Endothelial cell of umbilical vein (primary cell): ENCODE measurements at regions not wholly inside any gene's neighbourhood (a gene's known extent, or its start where the extent isn't known, plus 50 kb on each side); places are given as distances from the start of the nearest gene placed in this dataset.

ENCODE experiments used
- BruUV-seq: library from RNA; stranded (reverse); fragments of 400-500 nt; replicated peaks from 2 replicates; lab custom pipeline; 2021; lab: Mats Ljungman, UMichigan
- CTCF ChIA-PET: fragments of 300-600, 350-600 bp; sonication (Branson Sonifier 250); formaldehyde crosslinking; loops from one replicate; lab custom pipeline; 2021; ENCODE audit warnings: antibody characterized with exemption, inconsistent platforms; lab: Charles Lee
- POLR2A ChIA-PET: fragments of 300-600, 350-600 bp; sonication (Branson Sonifier 250); formaldehyde crosslinking; loops from one replicate; lab custom pipeline; 2021; ENCODE audit warnings: antibody characterized with exemption, inconsistent platforms; lab: Charles Lee
- DNase-seq: peaks from one replicate; pipeline ENCODE4 v3.0.0-alpha.2; 2011; ENCODE audit warnings: low read depth, low spot score
- FAIRE-seq: peaks from 2 replicates; lab custom pipeline; 2011; peaks lifted over from hg19 to GRCh38; lab: Jason Lieb, UNC
- H2AFZ ChIP-seq: 2 replicates; pipeline ENCODE4 v1.6.0; 2012; ENCODE audit warnings: low read depth, low read length, control low read depth, inconsistent platforms
- H3K27ac ChIP-seq: 2 replicates; pipeline ENCODE4 v1.5.1; 2011; ENCODE audit warnings: low read depth, mild to moderate bottlenecking, control low read depth, low read length, moderate library complexity; ENCODE audit not compliant: insufficient read depth
- H3K27me3 ChIP-seq, 2 experiments: 2 replicates each; pipeline versions ENCODE4 v1.6.0 to v1.6.1; 2011; ENCODE audit warnings: low read length in 2 of 2, mixed read lengths in 1 of 2; ENCODE audit not compliant: control insufficient read depth in 2 of 2, insufficient read depth in 2 of 2
- H3K36me3 ChIP-seq, 2 experiments: 2 replicates in 1 of 2; 3 replicates in 1 of 2; pipeline ENCODE4 v1.5.1; 2011; ENCODE audit warnings: low read length in 2 of 2, mild to moderate bottlenecking in 1 of 2, moderate library complexity in 1 of 2; ENCODE audit not compliant: control insufficient read depth in 2 of 2, insufficient read depth in 2 of 2; ENCODE audit errors: extremely low read depth in 1 of 2
- H3K4me1 ChIP-seq: 3 replicates; pipeline ENCODE4 v1.5.1; 2011; ENCODE audit warnings: mild to moderate bottlenecking, low read length; ENCODE audit not compliant: control insufficient read depth, insufficient read depth; ENCODE audit errors: extremely low read depth
- H3K4me2 ChIP-seq: 2 replicates; pipeline ENCODE4 v1.6.1; 2011; ENCODE audit warnings: low read length, control low read depth, mixed read lengths; ENCODE audit not compliant: insufficient read depth
- H3K4me3 ChIP-seq, 3 experiments: fragments of 200-600 bp in 1 of 3; sonication (generic), shearing (Covaris generic) in 1 of 3; replicated peaks in 1 of 3; 2 replicates each; pipeline ENCODE4 v1.5.1; 2011 to 2016; ENCODE audit warnings: control low read depth in 3 of 3, low read length in 3 of 3, mild to moderate bottlenecking in 2 of 3, inconsistent platforms in 1 of 3, low read depth in 1 of 3, moderate library complexity in 1 of 3; ENCODE audit not compliant: insufficient read depth in 1 of 3
- H3K79me2 ChIP-seq: 2 replicates; pipeline ENCODE4 v1.6.0; 2012; ENCODE audit warnings: low read length, inconsistent platforms; ENCODE audit not compliant: control insufficient read depth, insufficient read depth
- H3K9ac ChIP-seq: replicated peaks from 2 replicates; pipeline ENCODE3; 2011; ENCODE audit warnings: low read length, control low read depth; ENCODE audit not compliant: insufficient read depth; ENCODE audit errors: extremely low read depth
- H3K9me1 ChIP-seq: replicated peaks from 3 replicates; pipeline ENCODE4 v1.6.0; 2011; ENCODE audit warnings: mild to moderate bottlenecking, low read length; ENCODE audit not compliant: control insufficient read depth, insufficient read depth; ENCODE audit errors: extremely low read depth
- H3K9me3 ChIP-seq: replicated peaks from 2 replicates; pipeline ENCODE4 v1.5.1; 2012; ENCODE audit warnings: low read length, inconsistent platforms; ENCODE audit not compliant: control insufficient read depth, insufficient read depth
- H4K20me1 ChIP-seq: replicated peaks from 2 replicates; pipeline ENCODE3; 2011; ENCODE audit warnings: mild to moderate bottlenecking, low read length; ENCODE audit not compliant: control insufficient read depth, insufficient read depth; ENCODE audit errors: extremely low read depth
- CTCF ChIP-seq, 2 donors: IDR thresholded peaks; 1 replicate in 1 of 2; 2 replicates in 1 of 2; pipeline ENCODE4 v1.5.1; 2011; ENCODE audit warnings: low read length in 2 of 2, mild to moderate bottlenecking in 2 of 2, moderate library complexity in 2 of 2, control low read depth in 1 of 2, inconsistent platforms in 1 of 2, low read depth in 1 of 2; ENCODE audit not compliant: insufficient read depth in 1 of 2; ENCODE audit errors: extremely low read depth in 1 of 2
- EZH2 ChIP-seq: IDR thresholded peaks from 2 replicates; pipeline ENCODE4 v1.6.1; 2012; ENCODE audit warnings: borderline replicate concordance, low read depth, mild to moderate bottlenecking, moderate library complexity, low read length, inconsistent platforms; ENCODE audit not compliant: severe bottlenecking
- FOS ChIP-seq: IDR thresholded peaks from 2 replicates; pipeline ENCODE4 v1.6.1; 2011; ENCODE audit warnings: mild to moderate bottlenecking, low read length, moderate library complexity, borderline replicate concordance; ENCODE audit not compliant: insufficient read depth
- GATA2 ChIP-seq: IDR thresholded peaks from 2 replicates; pipeline ENCODE4 v1.7.0; 2011; ENCODE audit warnings: low read depth, mild to moderate bottlenecking, moderate library complexity, mixed read lengths, low read length; ENCODE audit not compliant: insufficient read length, insufficient read depth
- JUN ChIP-seq: IDR thresholded peaks from 2 replicates; pipeline ENCODE4 v1.6.1; 2011; ENCODE audit warnings: borderline replicate concordance, low read depth; ENCODE audit not compliant: insufficient read length, insufficient read depth
- MAX ChIP-seq: IDR thresholded peaks from 2 replicates; pipeline ENCODE4 v1.6.1; 2011; ENCODE audit not compliant: insufficient read depth, insufficient read length
- MYC ChIP-seq: IDR thresholded peaks from one replicate; pipeline ENCODE4 v1.6.1; 2011; ENCODE audit warnings: mild to moderate bottlenecking, low read depth, low read length
- POLR2A ChIP-seq: IDR thresholded peaks from 2 replicates; pipeline ENCODE4 v1.6.1; 2012; ENCODE audit warnings: low read depth, mild to moderate bottlenecking, control low read depth, low read length
- POLR2AphosphoS5 ChIP-seq: IDR thresholded peaks from 2 replicates; pipeline ENCODE4 v1.6.1; 2012; ENCODE audit warnings: low read depth, mild to moderate bottlenecking, control low read depth, low read length, moderate library complexity; ENCODE audit not compliant: insufficient read depth
- dilution Hi-C: fragments of 300-500 bp; cut with MboI; formaldehyde crosslinking; loops from one replicate; pipeline ENCODE4 v1.15.0; 2019; ENCODE audit warnings: low sequenced_read_pairs; ENCODE audit not compliant: extremely low pct_ligation_motif_present
- intact Hi-C: fragments of 100-400 bp; cut with micrococcal nuclease; formaldehyde crosslinking; loops from one replicate; pipeline ENCODE4 v1.10.0; 2022

GRCh38 chr5:113721171-113721570, 207.7 kb downstream of the YTHDC2 start:
- DNase-seq: no peak
- dilution Hi-C loops: no loop called here
- intact Hi-C loops: no loop called here
- Histone ChIP-seq H3K36me3 (no peaks in the 10 kb centered on the region), H3K9me1 (no peaks in the 10 kb centered on the region), H3K4me1 (no peaks in the 10 kb centered on the region), H3K4me3 (no peak overlapping the region), H3K9me3 (no peaks in the 10 kb centered on the region), H3K9ac (no peak overlapping the region), H3K4me2 (no peak overlapping the region), H3K27me3 (no peaks in the 10 kb centered on the region), H4K20me1 (no peaks in the 10 kb centered on the region), H3K79me2 (no peaks in the 10 kb centered on the region), H2AFZ (no peak overlapping the region), H3K27ac (no peak overlapping the region)
- BruUV-seq: no TSS peak
- no peak for TF ChIP-seq POLR2A
- no peak for TF ChIP-seq GATA2
- TF ChIP-seq CTCF (IDR thresholded peaks at IDR 0.05; ENCODE audit: extremely low read depth in 1 of 2, insufficient read depth in 1 of 2, low read depth in 1 of 2, low read length in 2 of 2): no peak
- TF ChIP-seq EZH2: no peak
- no peak for TF ChIP-seq FOS
- TF ChIP-seq MYC: no peak
- no peak for TF ChIP-seq JUN
- TF ChIP-seq POLR2AphosphoS5: no peak
- TF ChIP-seq MAX: no peak
- ChIA-PET CTCF (interaction anchor here (1.6 kb wide), 1 partner anchor 24 kb away, joined by 3 read pairs; no protein-coding TSS in a partner anchor), POLR2A (no interaction called here)
- FAIRE-seq: no peak
